ENCODE measurements at regions not wholly inside any gene's neighbourhood (a gene's known extent, or its start where the extent isn't known, plus 50 kb on each side); places are given as distances from the start of the nearest gene placed in this dataset.

- no peak for TF ChIP-seq CTCF (IDR thresholded peaks at IDR 0.05; ENCODE audit: insufficient read depth, low read depth, low read length)
- no peak for TF ChIP-seq EZH2 (IDR thresholded peaks at IDR 0.05; ENCODE audit: insufficient read depth, low read length)
These were observed 972.5 kb upstream of the CELF2 start for GRCh38 chr10:10044922-10045764.
